Amniotic epithelial cell (primary cell): ENCODE measurements at regions not wholly inside any gene's neighbourhood (a gene's known extent, or its start where the extent isn't known, plus 50 kb on each side); places are given as distances from the start of the nearest gene placed in this dataset.
"Not testable (repeated sequence)": the region's sequence is repeated elsewhere in the genome, so short reads cannot be mapped to it uniquely, and the experiment has no call there.

ENCODE experiments used
- DNase-seq: peaks from one replicate; pipeline ENCODE4 v3.0.0-alpha.2; 2010; ENCODE audit warnings: low read depth

- peak; percentile 79 for DNase-seq
Observed at GRCh38 chr1:100791586-100791985, 72.0 kb downstream of the VCAM1 start.

DNA sequence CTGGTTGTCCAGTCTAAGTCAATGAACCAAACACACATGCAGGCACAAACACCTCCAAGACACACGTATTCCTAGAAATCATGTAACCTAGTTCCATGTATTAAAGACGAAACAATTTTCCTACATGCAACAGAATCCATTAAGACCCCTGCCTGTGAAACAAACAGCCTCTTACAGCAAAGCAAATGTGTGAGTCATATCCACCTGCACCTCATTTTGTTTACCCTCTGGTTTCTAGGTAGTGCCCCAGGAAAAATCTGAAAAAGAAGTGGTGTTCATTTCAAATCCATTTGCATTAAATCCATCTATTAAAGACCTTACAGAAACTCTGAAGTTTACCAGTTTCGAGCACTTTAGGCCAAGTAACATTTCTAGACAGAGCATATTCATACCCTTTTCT, 74.1 kb downstream of the VCAM1 start:
- no peak for DNase-seq

DNA sequence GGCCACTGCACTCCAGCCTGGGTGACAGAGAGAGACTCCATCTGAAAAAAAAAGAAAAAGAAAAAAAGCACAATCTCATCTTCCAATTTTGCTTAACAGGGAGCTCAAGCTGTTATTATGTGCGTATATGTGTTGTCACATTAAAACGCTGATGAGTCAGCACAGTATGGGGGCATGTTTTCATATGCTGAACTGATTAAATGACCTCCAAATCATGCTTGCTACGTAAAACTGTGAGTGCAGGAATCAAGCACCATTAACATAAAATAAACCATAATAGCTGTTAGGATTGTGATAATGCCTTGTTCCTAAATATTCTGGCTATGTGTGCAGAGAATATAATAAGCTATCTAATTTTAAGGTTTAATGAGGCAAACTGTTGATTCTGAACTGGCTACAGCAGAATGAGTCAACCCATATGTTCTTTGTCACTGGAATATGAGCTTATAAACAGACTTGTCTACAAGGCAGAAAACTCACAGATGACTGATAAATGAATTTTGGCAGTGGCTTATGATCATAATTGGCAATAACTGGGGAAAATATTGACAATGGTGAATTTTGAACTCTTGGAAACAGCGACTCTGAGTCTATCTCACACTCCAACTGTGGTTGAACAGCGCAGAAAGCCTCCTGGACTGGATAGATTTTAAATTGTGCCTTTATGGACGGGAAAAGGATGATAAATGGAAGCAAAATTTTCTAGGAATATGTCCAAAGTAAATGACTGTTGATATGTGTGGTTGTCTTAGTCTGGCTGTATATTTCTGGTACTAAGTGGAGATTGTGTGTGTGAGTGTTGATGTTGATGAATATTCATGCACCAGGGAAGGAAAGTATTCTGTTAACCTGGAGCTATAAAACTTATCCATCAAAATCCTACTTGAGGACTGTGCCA, 75.5 kb downstream of the VCAM1 start:
- DNase-seq: peak; percentile 50

- no peak for DNase-seq
Observed at GRCh38 chr1:100795646-100795985, 76.1 kb downstream of the VCAM1 start.

DNA sequence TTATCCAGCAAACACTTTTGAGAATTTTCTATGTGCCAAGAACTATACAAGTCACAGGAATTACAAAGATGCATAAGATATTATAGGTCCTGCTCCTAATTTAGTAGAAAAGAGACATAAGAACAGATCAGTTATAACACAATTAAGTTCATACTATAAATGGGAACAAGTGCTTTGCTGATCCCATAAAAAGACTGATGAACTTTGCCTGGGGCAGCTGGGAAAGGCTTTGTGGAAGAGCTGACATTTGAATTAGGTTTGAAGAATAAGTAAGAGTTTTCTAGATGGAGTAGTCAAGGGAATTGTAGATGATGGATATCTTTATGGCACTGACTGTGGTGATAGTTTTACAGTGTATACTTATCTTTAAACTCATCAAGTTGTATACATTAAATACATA, 76.5 kb downstream of the VCAM1 start:
- no peak for DNase-seq

GRCh38 chr1:100799548-100799947, 80.0 kb downstream of the VCAM1 start:
- peak; percentile 60 for DNase-seq

- DNase-seq: peak; percentile 76
Observed at GRCh38 chr1:100799954-100800612, 80.5 kb downstream of the VCAM1 start.

GRCh38 chr1:100801256-100801655, 81.7 kb downstream of the VCAM1 start:
- DNase-seq: not testable (repeated sequence)

- not testable (repeated sequence) for DNase-seq
Observed at GRCh38 chr1:100803280-100803679, 83.7 kb downstream of the VCAM1 start.

DNA sequence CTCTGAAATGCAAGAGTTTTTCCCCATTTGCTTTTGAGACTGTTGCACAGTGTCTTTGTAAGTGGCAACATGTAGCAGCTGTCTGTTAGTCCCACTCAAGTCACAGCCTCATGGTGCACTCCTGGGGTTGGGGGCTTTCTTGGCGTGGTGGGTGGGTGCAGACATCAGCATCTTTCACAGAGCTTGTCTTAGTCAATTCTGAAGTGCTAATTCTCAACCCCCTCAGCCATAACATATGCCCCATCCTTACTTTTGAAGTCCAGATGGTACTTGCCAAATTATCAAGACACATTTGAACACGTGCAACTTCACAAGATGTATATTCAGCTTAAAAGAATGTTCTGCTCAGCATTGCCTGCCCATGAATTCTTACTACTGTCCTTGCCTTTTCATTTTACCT, 87.1 kb downstream of the VCAM1 start:
- DNase-seq: no peak

- peak; percentile 38 for DNase-seq
Observed at GRCh38 chr1:100810360-100810759, 84.3 kb downstream of the EXTL2 start.

- peak; percentile 15 for DNase-seq
Observed at GRCh38 chr1:100811808-100812207, 82.8 kb downstream of the EXTL2 start.

DNA sequence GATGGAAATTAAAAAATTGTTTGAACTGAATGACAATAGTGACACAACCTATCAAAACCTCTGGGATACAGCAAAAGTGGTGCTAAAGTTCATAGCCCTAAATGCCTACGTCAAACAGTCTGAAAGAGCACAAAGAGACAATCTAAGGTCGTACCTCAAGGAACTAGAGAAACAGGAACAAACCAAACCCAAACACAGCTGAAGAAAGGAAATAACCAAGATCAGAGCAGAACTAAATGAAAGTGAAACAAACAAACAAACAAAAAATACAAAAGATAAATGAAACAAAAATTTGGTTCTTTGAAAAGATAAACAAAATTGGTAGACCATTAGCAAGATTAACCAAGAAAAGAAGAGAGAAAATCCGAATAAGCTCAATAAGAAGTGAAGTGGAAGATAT, 79.7 kb downstream of the EXTL2 start:
- not testable (repeated sequence) for DNase-seq

- DNase-seq: no peak
Observed at GRCh38 chr1:100816049-100816448, 78.6 kb downstream of the EXTL2 start.

GRCh38 chr1:100820195-100820594, 74.4 kb downstream of the EXTL2 start:
- not testable (repeated sequence) for DNase-seq

- not testable (repeated sequence) for DNase-seq
Observed at GRCh38 chr1:100821919-100822318, 72.7 kb downstream of the EXTL2 start.
